H54 (cell line): ENCODE measurements at regions not wholly inside any gene's neighbourhood (a gene's known extent, or its start where the extent isn't known, plus 50 kb on each side); places are given as distances from the start of the nearest gene placed in this dataset.

Experiments used
- DNase-seq: peaks from one replicate; pipeline ENCODE4 v3.0.0; 2011; ENCODE audit warnings: low spot score, mixed read lengths; ENCODE audit not compliant: insufficient read length
- FAIRE-seq: peaks from 3 replicates; lab custom pipeline; 2011; peaks lifted over from hg19 to GRCh38; lab: Jason Lieb, UNC
- POLR2A ChIP-seq: IDR thresholded peaks from 2 replicates; pipeline ENCODE4 v1.6.1; 2011; ENCODE audit warnings: low read depth, mild to moderate bottlenecking, low read length

DNA sequence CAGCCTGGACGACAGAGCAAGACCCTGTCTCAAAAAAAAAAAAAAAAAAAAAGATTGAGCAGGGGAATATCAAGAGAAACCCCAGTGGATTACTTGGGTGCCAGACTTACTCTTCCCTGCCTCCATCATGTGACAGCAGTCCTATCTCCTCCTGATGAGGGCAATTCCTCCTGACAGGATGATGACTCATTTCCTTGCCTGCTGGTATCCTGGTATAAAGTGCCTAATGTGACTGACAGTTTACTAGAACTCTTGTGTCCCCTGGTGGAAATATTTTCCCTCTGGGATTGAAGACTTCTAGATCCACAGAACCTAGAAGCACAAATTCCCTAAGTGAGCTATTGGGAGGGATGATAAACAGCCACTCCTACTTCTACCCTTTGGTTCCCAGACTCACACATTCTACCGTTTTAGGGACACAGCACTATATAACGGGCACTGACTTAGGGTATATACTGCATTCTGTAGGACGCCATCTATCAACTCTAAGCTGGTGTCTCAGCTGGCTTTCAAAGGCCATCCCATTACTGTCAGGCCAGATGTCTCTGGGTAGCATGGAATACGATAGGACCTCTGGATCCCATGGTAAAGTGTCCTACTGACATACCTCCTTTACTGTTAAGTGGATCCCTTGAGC lies 114.6 kb upstream of the MED13 start:
- FAIRE-seq (peak; percentile 92), DNase-seq (peak; percentile 73)
- no peak for TF ChIP-seq POLR2A

DNA sequence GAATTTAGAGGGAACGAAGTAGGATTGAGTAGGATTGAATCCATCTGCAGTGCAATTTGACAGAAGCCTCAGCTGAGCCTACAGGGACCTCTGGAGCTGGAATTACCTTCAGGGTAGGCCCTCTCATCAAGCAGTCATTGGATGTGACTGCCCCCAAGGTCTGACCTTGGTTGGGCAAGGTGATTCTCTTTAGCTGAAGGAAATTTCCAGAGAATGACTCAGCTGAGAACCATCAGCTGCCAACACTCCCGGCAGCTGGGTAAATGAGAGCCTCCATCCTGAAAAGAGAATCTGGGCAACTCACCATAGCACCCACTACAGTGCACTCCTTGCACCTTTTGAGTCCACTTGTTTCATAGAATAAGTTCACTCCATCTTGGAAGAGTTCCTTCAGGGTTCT lies 113.5 kb upstream of the MED13 start:
- DNase-seq, result peak; percentile 24
- no peak for TF ChIP-seq POLR2A

DNA sequence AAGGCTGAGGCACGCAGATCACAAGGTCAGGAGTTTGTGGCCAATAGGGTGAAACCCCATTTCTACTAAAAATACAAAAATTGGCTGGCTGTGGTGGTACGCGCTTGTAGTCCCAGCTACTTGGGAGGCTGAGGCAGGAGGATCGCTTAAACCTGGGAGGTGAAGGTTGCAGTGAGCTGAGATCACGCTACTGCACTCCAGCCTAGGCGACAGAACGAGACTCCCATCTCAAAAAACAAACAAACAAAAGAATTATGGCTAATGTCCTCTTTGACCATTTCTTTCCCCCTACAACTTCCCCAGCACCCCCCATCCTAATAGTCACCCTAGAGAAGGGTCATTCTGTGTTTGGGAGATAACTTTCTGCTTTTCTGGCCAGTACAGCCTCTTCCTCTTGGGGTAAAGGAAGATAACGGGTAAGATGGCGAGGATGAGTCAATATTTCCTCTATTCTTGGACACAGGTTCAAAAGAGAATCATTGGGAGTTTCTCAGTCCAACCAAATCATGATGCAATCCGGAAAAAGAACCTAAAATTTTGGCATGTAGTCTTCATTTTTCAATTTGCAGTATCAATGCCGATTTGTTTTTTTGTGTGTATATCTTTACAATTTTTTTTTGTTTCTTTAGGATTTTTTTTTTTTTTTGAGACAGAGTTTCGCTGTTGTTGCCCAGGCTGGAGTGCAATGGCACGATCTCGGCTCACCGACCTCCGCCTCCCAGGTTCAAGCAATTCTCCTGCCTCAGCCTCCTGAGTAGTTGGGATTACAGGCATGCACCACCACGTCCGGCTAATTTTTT lies 107.6 kb upstream of the MED13 start:
- no peak for FAIRE-seq
- DNase-seq, result no peak
- no peak for TF ChIP-seq POLR2A

More for the DNA sequence above, 113.5 kb upstream of the MED13 start:
- peak; percentile 64 for FAIRE-seq

- FAIRE-seq (no peak), DNase-seq (no peak)
- no peak for TF ChIP-seq POLR2A
Measured at GRCh38 chr17:62167076-62167475, 102.0 kb upstream of the MED13 start.

DNA sequence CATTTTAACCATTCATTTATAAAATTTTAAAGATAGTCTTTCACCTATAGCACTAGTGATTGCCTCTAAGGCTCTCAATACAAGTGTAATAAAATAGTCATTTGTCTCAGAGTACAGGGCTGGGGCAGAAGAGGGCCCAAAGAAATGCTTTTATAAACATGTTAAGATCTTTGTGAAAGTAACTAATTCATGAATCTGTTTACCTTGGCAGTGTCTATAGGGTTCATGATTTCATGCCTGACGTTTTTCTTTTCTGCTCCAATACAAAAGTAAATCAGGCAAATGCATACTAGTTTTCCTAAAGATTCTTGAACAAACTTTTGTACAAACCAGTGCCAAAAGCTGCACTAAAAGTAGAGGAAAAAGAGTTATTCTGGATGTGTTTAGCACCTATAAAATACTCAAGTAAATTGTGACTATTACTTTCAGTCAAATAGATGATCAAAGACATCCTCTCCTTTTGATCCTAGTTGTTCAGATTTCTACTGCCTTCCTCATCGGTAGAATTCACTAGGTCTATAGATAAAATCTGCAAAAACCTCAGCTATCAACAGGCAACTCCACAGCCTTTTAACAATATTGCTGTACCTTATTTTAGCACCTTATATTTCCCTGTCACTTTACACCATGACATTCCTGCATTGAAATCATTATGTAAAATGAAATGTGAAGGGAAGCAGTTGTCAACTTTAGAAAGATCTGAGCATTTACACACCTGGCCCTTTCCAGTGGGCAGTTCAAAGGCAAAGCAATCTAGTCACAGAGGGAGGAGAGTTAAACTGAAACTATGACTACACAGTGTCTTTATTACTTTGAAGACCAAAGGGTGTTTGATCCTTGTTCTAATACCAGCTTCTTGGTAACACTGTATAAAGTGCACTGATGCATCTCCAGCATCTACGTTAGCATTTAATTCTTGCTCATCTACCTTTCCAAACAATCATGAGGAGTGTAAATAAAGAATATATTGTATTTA lies 100.0 kb upstream of the MED13 start:
- TF ChIP-seq POLR2A, result no peak
- FAIRE-seq, result no peak
- DNase-seq, result no peak

DNA sequence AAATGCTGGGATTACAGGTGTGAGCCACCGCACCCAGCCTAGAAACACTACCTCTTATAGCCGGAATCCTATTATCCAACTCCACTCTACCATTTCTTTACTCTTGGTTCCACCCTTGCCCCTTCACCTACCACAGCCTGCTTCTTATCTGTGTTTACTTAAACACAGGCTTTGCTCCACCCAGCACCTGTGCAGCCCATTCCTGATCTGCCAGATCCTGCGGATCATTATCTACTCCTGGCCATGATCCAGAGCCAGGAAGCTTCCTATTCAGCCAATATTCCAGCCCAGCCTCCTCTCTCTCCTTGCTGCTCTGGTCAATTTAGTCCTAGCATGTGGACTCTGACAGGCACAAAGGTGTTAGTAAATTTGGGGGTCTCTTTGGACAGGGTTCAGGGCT lies 98.8 kb upstream of the MED13 start:
- no peak for TF ChIP-seq POLR2A
- DNase-seq (no peak), FAIRE-seq (no peak)

GRCh38 chr17:62162898-62163297 lies 97.8 kb upstream of the MED13 start:
- FAIRE-seq (no peak), DNase-seq (no peak)
- TF ChIP-seq POLR2A, result no peak

- TF ChIP-seq POLR2A, result no peak
- DNase-seq (no peak), FAIRE-seq (no peak)
Measured at GRCh38 chr17:62161405-62162148, 96.5 kb upstream of the MED13 start.

- DNase-seq (no peak), FAIRE-seq (no peak)
- TF ChIP-seq POLR2A, result no peak
Measured at GRCh38 chr17:62160816-62161215, 95.7 kb upstream of the MED13 start.

DNA sequence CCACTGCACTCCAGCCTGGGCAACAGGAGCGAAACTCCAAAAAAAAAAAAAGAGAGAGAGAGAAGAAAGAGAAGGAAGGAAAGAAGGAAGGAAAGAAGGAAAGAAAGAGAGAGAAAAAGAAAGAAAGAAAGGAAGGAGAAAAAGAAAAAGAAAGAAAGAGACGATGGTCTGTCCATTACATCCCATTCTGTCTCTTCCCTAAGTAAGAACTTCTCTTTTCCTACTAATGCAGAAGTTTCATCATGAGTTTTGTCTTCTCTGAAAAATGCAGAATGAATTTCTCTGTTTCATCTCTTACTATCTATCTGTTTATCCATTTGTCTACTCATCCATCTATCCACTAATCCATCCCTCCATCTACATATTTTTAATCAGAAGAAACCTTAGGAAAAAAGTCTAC lies 94.9 kb upstream of the MED13 start:
- FAIRE-seq (no peak), DNase-seq (no peak)

DNA sequence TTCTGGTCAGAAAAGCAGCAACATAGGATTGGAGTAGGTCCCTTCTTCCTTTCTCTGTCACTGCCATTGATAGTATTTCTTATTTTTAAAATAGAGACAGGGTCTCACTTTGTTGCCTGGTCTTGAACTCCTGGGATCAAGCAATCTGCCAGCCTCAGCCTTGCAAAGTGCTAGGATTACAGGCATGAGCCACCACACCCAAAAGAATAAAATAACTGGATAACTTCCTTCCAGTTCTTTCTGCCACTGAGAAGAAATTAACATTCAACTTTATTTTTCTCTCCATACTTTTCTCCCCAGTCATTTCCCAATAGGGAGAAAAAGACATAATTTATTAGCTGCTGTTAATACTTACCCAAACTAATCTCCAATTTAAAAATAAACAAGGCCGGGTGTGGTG lies 91.9 kb upstream of the MED13 start:
- FAIRE-seq (no peak), DNase-seq (no peak)
- TF ChIP-seq POLR2A, result no peak

More for the DNA sequence above, 94.9 kb upstream of the MED13 start:
- no peak for TF ChIP-seq POLR2A

GRCh38 chr17:62154909-62155308 lies 89.8 kb upstream of the MED13 start:
- no peak for TF ChIP-seq POLR2A
- DNase-seq (no peak), FAIRE-seq (no peak)

DNA sequence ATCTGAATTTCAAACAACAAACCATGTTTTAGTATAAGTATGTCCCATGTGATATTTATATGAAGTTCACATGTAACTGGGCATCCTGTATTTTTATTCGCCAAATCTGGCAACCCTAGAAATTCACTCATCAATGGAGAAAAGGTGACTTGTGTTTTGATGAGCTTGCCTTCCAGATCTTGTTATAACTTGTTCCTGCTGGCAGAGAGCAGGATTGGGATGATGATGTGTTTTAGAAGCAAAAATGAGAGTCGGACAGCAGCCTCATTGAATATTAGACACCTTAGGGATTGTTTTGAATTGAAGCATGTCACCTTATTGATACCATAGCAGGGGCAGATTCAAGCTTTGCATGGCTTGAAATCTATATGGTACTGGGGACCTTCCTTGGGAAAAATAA lies 85.4 kb upstream of the MED13 start:
- DNase-seq (no peak), FAIRE-seq (no peak)
- TF ChIP-seq POLR2A, result no peak
